ENCODE measurements at regions not wholly inside any gene's neighbourhood (a gene's known extent, or its start where the extent isn't known, plus 50 kb on each side); places are given as distances from the start of the nearest gene placed in this dataset.
"Not testable (repeated sequence)": the region's sequence is repeated elsewhere in the genome, so short reads cannot be mapped to it uniquely, and the experiment has no call there.

DNA sequence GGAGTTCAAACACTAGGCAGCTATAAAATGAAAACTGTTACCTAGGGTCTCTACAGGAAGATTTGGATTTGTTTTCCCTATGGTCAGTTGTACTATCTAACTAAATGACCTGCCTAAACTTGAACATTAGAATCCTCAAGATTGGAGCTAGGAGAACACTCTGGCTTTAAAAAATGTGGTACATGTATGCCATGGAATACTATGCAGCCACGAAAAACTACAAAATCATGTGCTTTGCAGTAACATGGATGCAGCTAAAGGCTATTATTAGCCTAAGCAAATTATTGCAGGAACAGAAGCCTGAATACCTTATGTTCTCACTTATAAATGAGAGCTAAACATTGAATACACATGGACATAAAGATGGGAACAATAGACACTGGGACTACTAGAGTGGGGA lies 87.1 kb upstream of the MAGI2 start:
- H3K27me3 Mint-ChIP-seq (ENCODE audit: low read depth): no peaks in the 10 kb centered on the region
- no peaks in the 10 kb centered on the region for H3K36me3 Mint-ChIP-seq (ENCODE audit: insufficient read depth)
- peaks cover 19% of the 10 kb centered on the region for H3K9me3 Mint-ChIP-seq
- H3K4me1 Mint-ChIP-seq (ENCODE audit: low read depth): no peaks in the 10 kb centered on the region
- ATAC-seq: no peak
- no peak for DNase-seq
- H3K4me3 Mint-ChIP-seq: no peak overlapping the region

DNA sequence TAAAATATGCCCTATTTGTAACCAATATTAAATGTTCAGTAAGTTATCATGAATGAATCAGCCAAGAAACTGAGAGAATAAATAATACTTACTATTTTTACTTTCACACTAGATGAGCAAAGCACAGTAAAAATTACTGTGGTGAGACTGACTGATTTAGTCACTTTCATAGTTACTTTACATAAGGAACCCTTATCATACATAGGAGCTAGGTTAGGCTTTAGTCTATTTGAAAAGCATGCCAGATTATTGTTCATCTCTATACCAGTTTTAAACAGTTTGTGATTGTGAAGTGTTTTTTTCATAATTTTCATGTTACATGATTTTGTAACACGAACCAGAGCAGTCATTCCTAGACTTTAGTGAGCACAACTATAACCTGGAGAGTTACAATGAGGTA lies 80.7 kb upstream of the MAGI2 start:
- no peaks in the 10 kb centered on the region for H3K27me3 Mint-ChIP-seq (ENCODE audit: low read depth)
- DNase-seq: no peak
- H3K4me1 Mint-ChIP-seq (ENCODE audit: low read depth): no peaks in the 10 kb centered on the region
- no peak overlapping the region for H3K4me3 Mint-ChIP-seq
- ATAC-seq: peak; percentile 50 to 51
- peaks cover 21% of the 10 kb centered on the region for H3K9me3 Mint-ChIP-seq
- H3K36me3 Mint-ChIP-seq (ENCODE audit: insufficient read depth): no peaks in the 10 kb centered on the region

DNA sequence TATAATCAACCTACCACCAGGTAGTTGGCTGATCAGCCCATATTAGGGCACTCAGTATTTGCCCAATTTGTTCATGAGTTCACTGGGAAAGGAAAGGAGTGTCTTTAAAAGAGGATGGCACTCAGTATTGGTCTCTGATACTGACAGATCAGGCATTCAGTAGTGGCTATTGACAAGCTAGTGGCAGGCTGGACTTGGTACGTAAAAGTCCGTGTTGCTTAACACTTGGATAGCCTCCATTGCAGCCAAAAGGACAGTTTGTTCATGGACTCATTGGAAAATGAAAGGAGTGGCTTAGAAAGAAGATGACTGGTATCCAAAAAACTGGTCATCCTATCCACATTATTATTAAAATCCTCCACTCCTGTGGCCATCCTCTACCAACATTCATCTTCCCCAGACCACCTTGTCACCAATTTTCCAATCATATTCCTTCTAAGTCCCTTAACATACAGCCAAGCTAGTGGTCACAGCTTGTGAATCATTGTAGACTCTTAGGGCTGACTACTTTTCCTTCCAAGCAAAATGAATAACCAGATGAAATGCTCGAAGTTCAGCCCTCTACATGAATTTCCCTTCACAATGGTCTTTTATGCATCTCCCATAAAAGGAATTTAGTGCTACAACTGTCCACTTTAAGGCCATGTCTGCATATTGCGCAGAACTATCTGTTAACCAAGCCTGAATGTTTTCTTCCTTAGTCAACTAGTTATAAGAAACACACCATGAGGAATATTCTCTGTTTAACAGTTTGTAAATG lies 78.6 kb upstream of the MAGI2 start:
- no peak for DNase-seq

DNA sequence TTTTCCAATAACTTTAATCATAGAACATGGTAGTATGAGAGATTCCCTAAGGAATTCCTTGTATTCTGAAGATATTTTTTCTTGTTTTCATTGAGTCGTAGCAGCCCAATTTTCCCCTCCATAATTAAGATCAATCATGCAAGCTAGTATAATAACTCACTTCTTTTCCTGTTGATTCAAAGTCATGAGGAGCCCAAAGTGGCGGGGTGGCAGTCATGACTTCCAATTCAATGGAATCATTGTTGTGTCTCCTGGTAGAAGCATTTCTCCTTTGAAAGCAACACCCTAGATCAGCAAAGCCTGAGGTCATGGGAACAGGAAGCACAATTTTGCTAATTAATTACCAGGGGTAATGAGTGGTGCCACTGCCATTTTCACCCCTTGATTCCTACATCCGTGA lies 77.6 kb upstream of the MAGI2 start:
- H3K4me1 Mint-ChIP-seq (ENCODE audit: low read depth): no peaks in the 10 kb centered on the region

More for the DNA sequence above, 78.6 kb upstream of the MAGI2 start:
- no peak for ATAC-seq
- Mint-ChIP-seq H3K27me3 (ENCODE audit: low read depth) (no peaks in the 10 kb centered on the region), H3K4me1 (ENCODE audit: low read depth) (no peaks in the 10 kb centered on the region), H3K36me3 (ENCODE audit: insufficient read depth) (no peaks in the 10 kb centered on the region), H3K4me3 (no peak overlapping the region), H3K9me3 (peaks cover 11% of the 10 kb centered on the region)

DNA sequence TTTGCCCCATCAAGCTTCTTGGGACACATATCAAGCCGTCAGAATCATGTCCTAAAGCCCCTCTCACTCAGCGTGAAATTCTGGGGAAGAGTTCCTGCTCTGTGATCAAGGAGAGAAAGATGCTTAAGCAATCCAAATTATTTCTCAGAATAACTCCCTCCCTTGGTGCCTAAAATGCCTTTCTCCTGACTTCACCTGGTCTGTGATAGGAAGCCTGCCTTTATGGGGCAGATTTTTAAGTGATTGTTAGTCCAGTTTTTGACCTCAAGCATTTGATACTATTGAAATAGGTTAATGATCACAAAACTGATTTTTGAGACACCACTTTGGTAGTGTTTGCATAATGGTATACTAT lies 76.4 kb upstream of the MAGI2 start:
- Mint-ChIP-seq H3K4me3 (no peak overlapping the region), H3K36me3 (ENCODE audit: insufficient read depth) (no peaks in the 10 kb centered on the region), H3K27me3 (ENCODE audit: low read depth) (no peaks in the 10 kb centered on the region)

More for the DNA sequence above, 77.6 kb upstream of the MAGI2 start:
- ATAC-seq: no peak
- H3K27me3 Mint-ChIP-seq (ENCODE audit: low read depth): no peaks in the 10 kb centered on the region
- no peak overlapping the region for H3K4me3 Mint-ChIP-seq
- H3K9me3 Mint-ChIP-seq: peaks cover 11% of the 10 kb centered on the region
- no peak for DNase-seq
- no peaks in the 10 kb centered on the region for H3K36me3 Mint-ChIP-seq (ENCODE audit: insufficient read depth)

DNA sequence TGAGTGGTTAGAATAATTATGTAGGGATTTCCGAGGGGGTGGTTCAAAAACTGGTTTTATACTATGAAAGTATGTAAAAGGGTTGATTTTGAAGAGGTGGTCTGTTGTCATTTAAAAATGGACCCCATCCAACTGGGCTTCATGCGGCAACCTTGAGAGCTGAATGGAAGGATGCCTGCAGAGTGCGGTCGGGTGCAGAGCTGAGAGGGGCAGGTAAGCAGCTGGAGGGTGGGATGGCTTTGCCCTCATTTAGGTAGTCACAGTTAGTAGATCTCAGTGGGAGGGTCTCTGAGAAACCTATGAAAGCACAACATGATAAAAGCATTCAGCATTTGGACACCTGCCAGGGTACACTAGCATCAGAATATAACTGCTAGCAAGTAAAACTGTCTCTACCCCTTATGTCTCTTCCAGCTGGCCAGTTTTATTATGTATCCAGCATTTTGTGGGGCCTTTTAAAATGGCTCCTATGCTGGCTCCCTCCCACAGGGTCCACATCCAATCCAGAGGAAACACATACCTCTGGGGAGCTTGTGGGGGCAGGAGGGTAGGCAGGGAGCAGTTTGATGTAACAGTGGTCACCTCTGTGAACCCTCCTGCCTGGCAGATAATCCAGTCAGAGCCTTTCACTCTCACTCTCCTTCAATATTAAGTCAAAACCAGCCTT lies 75.9 kb upstream of the MAGI2 start:
- Mint-ChIP-seq H3K27me3 (ENCODE audit: low read depth) (no peaks in the 10 kb centered on the region), H3K36me3 (ENCODE audit: insufficient read depth) (no peaks in the 10 kb centered on the region), H3K4me1 (ENCODE audit: low read depth) (no peaks in the 10 kb centered on the region), H3K9me3 (peaks cover 7% of the 10 kb centered on the region), H3K4me3 (no peak overlapping the region)
- ATAC-seq: no peak
- no peak for DNase-seq

More for the DNA sequence above, 76.4 kb upstream of the MAGI2 start:
- no peaks in the 10 kb centered on the region for H3K4me1 Mint-ChIP-seq (ENCODE audit: low read depth)
- H3K9me3 Mint-ChIP-seq: peaks cover 11% of the 10 kb centered on the region
- DNase-seq (no peak), ATAC-seq (no peak)

DNA sequence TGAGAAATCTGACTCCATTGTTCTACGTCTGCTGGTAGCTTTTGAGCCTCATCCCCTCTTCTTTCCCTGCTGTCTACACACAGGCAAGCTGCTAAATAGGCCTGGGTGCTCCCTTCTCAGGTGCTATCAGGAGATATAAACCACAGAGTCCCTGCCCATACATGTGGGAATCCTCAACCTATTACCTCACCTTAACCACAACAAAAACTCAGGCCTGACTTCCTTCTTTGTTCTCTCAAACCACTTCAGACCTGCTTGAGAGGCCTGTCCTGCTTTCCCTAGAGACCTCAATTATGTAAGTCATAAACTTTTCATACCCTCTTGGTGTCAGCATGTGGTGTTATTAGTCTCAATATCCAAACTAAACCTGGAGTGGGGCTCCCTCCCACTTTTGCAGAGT lies 75.0 kb upstream of the MAGI2 start:
- no peaks in the 10 kb centered on the region for H3K4me1 Mint-ChIP-seq (ENCODE audit: low read depth)
- no peak for DNase-seq
- no peaks in the 10 kb centered on the region for H3K36me3 Mint-ChIP-seq (ENCODE audit: insufficient read depth)
- no peak for ATAC-seq
- H3K27me3 Mint-ChIP-seq (ENCODE audit: low read depth): no peaks in the 10 kb centered on the region
- H3K9me3 Mint-ChIP-seq: peaks cover 7% of the 10 kb centered on the region
- H3K4me3 Mint-ChIP-seq: no peak overlapping the region

DNA sequence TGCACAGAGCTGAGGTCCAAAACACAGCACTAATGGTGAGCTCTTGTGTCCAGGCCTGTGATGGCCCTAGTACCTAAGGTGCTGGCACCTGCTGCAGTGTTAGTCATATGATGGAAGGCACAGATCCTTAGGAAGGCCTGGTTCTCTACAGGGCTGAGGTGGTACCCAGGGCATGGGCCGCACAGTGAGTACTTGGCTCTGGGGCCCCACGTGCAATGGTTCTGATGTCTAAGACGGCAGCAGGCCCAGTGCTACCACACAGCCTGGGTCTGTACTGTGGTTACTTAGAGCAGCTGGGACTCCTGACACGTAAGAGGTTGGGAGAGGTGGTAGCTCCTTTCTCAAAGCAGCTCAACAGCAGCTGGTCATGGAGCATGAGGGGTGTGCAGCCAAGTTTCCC lies 70.6 kb upstream of the MAGI2 start:
- no peak for ATAC-seq
- no peaks in the 10 kb centered on the region for H3K27me3 Mint-ChIP-seq (ENCODE audit: low read depth)
- DNase-seq: no peak
- no peaks in the 10 kb centered on the region for H3K36me3 Mint-ChIP-seq (ENCODE audit: insufficient read depth)
- peaks cover 3% of the 10 kb centered on the region for H3K9me3 Mint-ChIP-seq
- no peaks in the 10 kb centered on the region for H3K4me1 Mint-ChIP-seq (ENCODE audit: low read depth)
- H3K4me3 Mint-ChIP-seq: no peak overlapping the region

DNA sequence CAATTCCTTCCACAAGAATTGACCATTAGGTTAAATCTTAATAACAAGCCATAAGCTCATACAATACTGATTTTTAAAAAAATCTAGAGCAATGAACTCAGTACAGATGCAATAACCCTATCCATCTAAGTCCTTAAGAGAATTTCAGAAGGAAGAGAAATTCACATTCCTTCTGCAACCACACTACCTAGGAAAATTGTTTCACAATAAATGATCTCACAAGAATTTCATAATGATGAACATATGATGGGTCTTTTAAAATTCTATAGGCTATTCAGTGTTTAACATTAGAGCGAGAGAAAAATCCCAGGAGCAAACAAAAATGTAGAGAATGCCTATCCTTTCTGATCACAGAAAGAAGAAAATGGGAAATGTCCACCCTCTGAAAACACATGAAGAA lies 70.0 kb upstream of the MAGI2 start:
- Mint-ChIP-seq H3K4me3 (no peak overlapping the region), H3K9me3 (peaks cover 3% of the 10 kb centered on the region), H3K4me1 (ENCODE audit: low read depth) (no peaks in the 10 kb centered on the region), H3K27me3 (ENCODE audit: low read depth) (no peaks in the 10 kb centered on the region), H3K36me3 (ENCODE audit: insufficient read depth) (no peaks in the 10 kb centered on the region)
- no peak for DNase-seq
- no peak for ATAC-seq

DNA sequence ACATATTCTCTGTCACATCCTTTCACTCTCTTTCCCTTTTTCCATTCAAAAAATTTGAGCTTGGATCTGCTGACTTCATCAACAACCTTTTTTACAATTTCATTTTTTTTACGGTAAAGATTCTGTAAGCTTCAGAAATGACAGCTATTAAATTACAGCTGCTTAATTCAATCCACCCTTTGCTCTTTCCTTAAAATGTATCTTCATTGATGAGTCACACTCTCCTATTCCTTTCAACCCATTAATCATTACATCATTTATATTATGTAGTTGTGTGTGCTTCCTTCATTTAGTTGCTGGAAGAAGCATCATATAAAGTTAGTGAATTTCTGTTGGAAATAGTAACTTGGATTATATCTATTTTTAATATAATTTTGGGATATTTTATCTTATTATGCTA lies 67.1 kb upstream of the MAGI2 start:
- H3K36me3 Mint-ChIP-seq (ENCODE audit: insufficient read depth): no peaks in the 10 kb centered on the region
- no peaks in the 10 kb centered on the region for H3K9me3 Mint-ChIP-seq
- H3K27me3 Mint-ChIP-seq (ENCODE audit: low read depth): no peaks in the 10 kb centered on the region
- ATAC-seq (no peak), DNase-seq (no peak)
- no peak overlapping the region for H3K4me3 Mint-ChIP-seq
- no peaks in the 10 kb centered on the region for H3K4me1 Mint-ChIP-seq (ENCODE audit: low read depth)

DNA sequence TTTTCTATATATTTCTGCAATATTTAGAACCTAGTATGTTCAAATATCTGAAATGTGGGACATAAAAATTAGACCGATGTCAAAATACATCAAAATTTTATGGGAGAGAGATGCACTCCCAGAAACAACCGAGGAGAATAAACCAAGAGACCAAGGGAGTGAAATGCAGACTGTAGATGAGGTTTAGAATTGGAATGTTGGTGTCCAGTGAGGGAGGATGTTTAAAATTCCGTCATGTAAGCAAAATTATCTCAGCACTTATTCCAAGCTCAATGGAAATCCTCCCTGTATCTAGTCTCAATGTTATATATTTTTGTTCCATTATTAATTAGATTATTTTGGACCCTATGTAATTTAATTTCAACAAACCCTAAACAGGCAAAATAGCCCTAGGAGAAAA lies 61.9 kb upstream of the MAGI2 start:
- H3K4me1 Mint-ChIP-seq (ENCODE audit: low read depth): no peaks in the 10 kb centered on the region
- ATAC-seq: no peak
- H3K4me3 Mint-ChIP-seq: no peak overlapping the region

DNA sequence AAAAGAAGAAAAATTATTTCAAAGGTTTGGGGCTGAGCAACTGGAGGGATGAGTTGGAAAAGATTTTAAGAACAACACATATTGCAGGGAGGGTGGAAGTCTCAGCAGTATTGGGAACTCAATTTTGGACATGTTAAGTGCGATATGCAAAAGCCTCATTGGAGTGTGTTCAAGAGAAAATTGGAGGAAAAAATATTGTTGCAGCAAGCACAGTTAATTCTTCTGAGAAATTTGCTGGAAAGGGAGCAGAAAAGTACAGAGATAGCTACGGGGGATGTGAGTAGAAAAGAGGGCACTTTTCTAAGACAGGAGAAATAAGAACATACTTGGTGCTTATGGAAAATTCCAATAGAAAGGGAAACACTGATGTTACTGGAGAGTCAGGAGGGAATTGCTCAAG lies 59.8 kb upstream of the MAGI2 start:
- Mint-ChIP-seq H3K4me1 (ENCODE audit: low read depth) (no peaks in the 10 kb centered on the region), H3K36me3 (ENCODE audit: insufficient read depth) (no peaks in the 10 kb centered on the region), H3K9me3 (peaks cover 12% of the 10 kb centered on the region), H3K27me3 (ENCODE audit: low read depth) (no peaks in the 10 kb centered on the region), H3K4me3 (no peak overlapping the region)
- no peak for DNase-seq
- ATAC-seq: no peak

More for the DNA sequence above, 61.9 kb upstream of the MAGI2 start:
- H3K27me3 Mint-ChIP-seq (ENCODE audit: low read depth): no peaks in the 10 kb centered on the region
- DNase-seq: no peak
- no peaks in the 10 kb centered on the region for H3K36me3 Mint-ChIP-seq (ENCODE audit: insufficient read depth)
- peaks cover 9% of the 10 kb centered on the region for H3K9me3 Mint-ChIP-seq

DNA sequence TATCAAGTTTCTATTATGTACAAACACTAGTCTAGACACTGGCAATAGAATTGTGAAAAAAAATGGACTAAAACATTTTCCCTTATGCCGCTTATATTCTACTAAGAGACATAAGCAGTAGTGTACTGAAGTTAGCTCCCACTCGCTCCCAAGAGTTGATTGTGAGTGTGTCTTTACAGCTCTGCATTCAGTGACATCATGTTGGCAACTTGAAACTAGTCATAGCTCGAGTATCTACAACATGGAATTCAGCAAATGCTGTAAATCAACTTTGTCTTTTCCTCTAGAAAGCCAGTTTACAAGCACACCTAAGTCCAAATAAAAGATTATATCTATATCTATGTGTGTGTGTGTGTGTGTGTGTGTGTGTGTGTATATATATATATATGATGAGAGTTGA lies 58.8 kb upstream of the MAGI2 start:
- Mint-ChIP-seq H3K36me3 (ENCODE audit: insufficient read depth) (no peaks in the 10 kb centered on the region), H3K4me1 (ENCODE audit: low read depth) (no peaks in the 10 kb centered on the region), H3K27me3 (ENCODE audit: low read depth) (no peaks in the 10 kb centered on the region), H3K9me3 (peaks cover 12% of the 10 kb centered on the region), H3K4me3 (no peak overlapping the region)
- ATAC-seq: no peak
- DNase-seq: no peak

DNA sequence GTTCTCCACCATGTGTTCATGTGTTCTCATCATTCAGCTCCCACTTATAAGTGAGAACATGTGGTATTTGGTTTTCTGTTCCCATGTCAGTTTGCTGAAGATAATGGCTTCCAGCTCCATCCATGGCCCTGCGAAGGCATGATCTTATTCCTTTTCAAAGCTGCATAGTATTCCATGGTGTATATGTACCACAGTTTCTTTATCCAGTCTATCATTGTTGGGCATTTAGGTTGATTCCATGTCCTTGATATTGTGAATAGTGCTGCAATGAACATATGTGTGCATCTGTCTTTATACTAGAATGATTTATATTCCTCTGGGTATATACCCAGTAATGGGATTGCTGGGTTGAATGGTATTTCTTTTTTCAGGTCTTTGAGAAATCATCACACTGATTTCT lies 57.6 kb upstream of the MAGI2 start:
- H3K36me3 Mint-ChIP-seq (ENCODE audit: insufficient read depth); H3K27me3 Mint-ChIP-seq (ENCODE audit: low read depth); H3K4me3 Mint-ChIP-seq; ATAC-seq; H3K4me1 Mint-ChIP-seq (ENCODE audit: low read depth); DNase-seq: not testable (repeated sequence)
- peaks cover 12% of the 10 kb centered on the region for H3K9me3 Mint-ChIP-seq

DNA sequence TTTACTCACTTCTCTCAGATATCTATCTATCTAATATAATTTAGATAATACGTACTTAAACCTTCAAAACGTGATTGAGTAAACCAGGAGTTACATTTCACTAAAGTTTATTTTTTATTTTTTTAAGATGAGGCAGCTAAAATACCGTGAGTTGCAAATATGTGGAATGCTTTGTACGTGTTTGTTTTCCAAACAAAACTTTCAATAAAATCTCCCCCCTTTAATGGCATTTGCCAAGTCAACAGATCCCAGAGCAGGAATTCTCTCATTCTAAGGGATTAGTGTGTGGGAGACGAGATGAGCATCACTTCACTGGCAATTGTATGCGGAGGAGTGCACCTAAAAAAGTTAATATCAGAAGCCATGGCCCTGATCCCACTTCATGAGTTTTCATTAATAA lies 53.7 kb upstream of the MAGI2 start:
- Mint-ChIP-seq H3K36me3 (ENCODE audit: insufficient read depth) (no peaks in the 10 kb centered on the region), H3K4me3 (no peak overlapping the region), H3K4me1 (ENCODE audit: low read depth) (no peaks in the 10 kb centered on the region), H3K9me3 (peaks cover 3% of the 10 kb centered on the region), H3K27me3 (ENCODE audit: low read depth) (no peaks in the 10 kb centered on the region)
- no peak for DNase-seq
- no peak for ATAC-seq
